ENCODE measurements at regions not wholly inside any gene's neighbourhood (a gene's known extent, or its start where the extent isn't known, plus 50 kb on each side); places are given as distances from the start of the nearest gene placed in this dataset.
"Not testable (repeated sequence)": the region's sequence is repeated elsewhere in the genome, so short reads cannot be mapped to it uniquely, and the experiment has no call there.

GRCh38 chr12:97801471-97802059 lies 339.0 kb downstream of the RMST start:
- no peak for DNase-seq

- no peak for DNase-seq
Measured at GRCh38 chr12:97805146-97805545, 342.5 kb downstream of the RMST start.

- DNase-seq = no peak
Measured at GRCh38 chr12:97813301-97813700, 350.7 kb downstream of the RMST start.

- no peak for DNase-seq
Measured at GRCh38 chr12:97821806-97822205, 359.2 kb downstream of the RMST start.

- DNase-seq = no peak
Measured at GRCh38 chr12:97835541-97835940, 372.9 kb downstream of the RMST start.

GRCh38 chr12:97837401-97837800 lies 374.8 kb downstream of the RMST start:
- DNase-seq = no peak

- no peak for DNase-seq
Measured at GRCh38 chr12:97848051-97848450, 385.4 kb downstream of the RMST start.

GRCh38 chr12:97854477-97854876 lies 391.9 kb downstream of the RMST start:
- DNase-seq = no peak

- DNase-seq = no peak
Measured at GRCh38 chr12:97862072-97862471, 399.5 kb downstream of the RMST start.

GRCh38 chr12:97875064-97875463 lies 412.5 kb downstream of the RMST start:
- no peak for DNase-seq

- no peak for DNase-seq
Measured at GRCh38 chr12:97876780-97877179, 414.2 kb downstream of the RMST start.

GRCh38 chr12:97877404-97877803 lies 414.8 kb downstream of the RMST start:
- no peak for DNase-seq

- DNase-seq = no peak
Measured at GRCh38 chr12:97886511-97887176, 424.0 kb downstream of the RMST start.

GRCh38 chr12:97897881-97898280 lies 435.3 kb downstream of the RMST start:
- not testable (repeated sequence) for DNase-seq

- no peak for DNase-seq
Measured at GRCh38 chr12:97899529-97899928, 436.9 kb downstream of the RMST start.

- DNase-seq = no peak
Measured at GRCh38 chr12:97899956-97900355, 437.4 kb downstream of the RMST start.

GRCh38 chr12:97903356-97903755 lies 440.8 kb downstream of the RMST start:
- no peak for DNase-seq

GRCh38 chr12:97907504-97907903 lies 444.9 kb downstream of the RMST start:
- no peak for DNase-seq

- no peak for DNase-seq
Measured at GRCh38 chr12:97910559-97910958, 448.0 kb downstream of the RMST start.

- DNase-seq = no peak
Measured at GRCh38 chr12:97912943-97913342, 450.3 kb downstream of the RMST start.

- no peak for DNase-seq
Measured at GRCh38 chr12:97921979-97922722, 459.5 kb downstream of the RMST start.

GRCh38 chr12:97923546-97923945 lies 460.9 kb downstream of the RMST start:
- DNase-seq = no peak

GRCh38 chr12:97924122-97924521 lies 461.5 kb downstream of the RMST start:
- DNase-seq = no peak

- no peak for DNase-seq
Measured at GRCh38 chr12:97927977-97928376, 465.4 kb downstream of the RMST start.
